ENCODE measurements at regions not wholly inside any gene's neighbourhood (a gene's known extent, or its start where the extent isn't known, plus 50 kb on each side); places are given as distances from the start of the nearest gene placed in this dataset.

- Histone ChIP-seq H3K9me3 (no peaks in the 10 kb centered on the region), H3K27me3 (peaks cover 0 to 5% (median 0%) of the 10 kb centered on the region in 9 donors), H3K27ac (no peak overlapping the region), H3K4me3 (no peak overlapping the region), H3K4me1 (no peaks in the 10 kb centered on the region), H3K36me3 (no peaks in the 10 kb centered on the region)
- intact Hi-C loops (cut with DNase I) = no loop called here
- no peak for TF ChIP-seq CTCF (IDR thresholded peaks at IDR 0.05)
- no peak for TF ChIP-seq POLR2A (IDR thresholded peaks at IDR 0.05)
- ATAC-seq (no peak), DNase-seq (no peak)
Observed at GRCh38 chr15:52963865-52964264, 173.7 kb upstream of the ONECUT1 start.

DNA sequence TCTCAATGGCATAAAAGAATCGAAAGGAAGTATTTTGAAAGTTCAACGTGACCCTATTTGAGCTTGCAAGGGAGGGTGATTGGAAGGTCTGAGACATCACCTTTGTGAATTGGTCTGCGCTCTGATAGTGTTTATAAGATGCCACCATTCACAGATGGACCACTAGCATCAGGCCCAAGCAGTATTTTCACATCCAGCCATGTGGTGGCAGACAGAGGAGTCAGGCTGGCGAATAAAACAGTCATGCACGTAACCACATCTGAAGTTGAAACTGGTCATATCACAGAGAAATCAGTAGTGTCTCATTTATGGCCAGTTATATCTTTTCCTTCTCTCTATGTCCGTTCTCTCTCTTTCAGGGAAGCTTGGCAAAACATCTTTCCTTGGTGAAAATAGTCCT lies 170.1 kb upstream of the ONECUT1 start:
- no peaks in the 10 kb centered on the region for H3K36me3 ChIP-seq
- intact Hi-C loops (cut with DNase I) = no loop called here
- no peak overlapping the region for H3K4me3 ChIP-seq
- H3K9me3 ChIP-seq = no peaks in the 10 kb centered on the region
- ATAC-seq = no peak
- no peak overlapping the region for H3K27ac ChIP-seq
- no peak for TF ChIP-seq POLR2A (IDR thresholded peaks at IDR 0.05)
- TF ChIP-seq CTCF (IDR thresholded peaks at IDR 0.05) = no peak
- H3K27me3 ChIP-seq = peaks cover 0 to 3% (median 0%) of the 10 kb centered on the region in 9 donors
- H3K4me1 ChIP-seq = no peaks in the 10 kb centered on the region
- WGBS, 4 donors = 73 to 79% (median 75%) methylated on average over 6 of the region's 6 CpGs
- no peak for DNase-seq

- ATAC-seq = no peak
- TF ChIP-seq CTCF (IDR thresholded peaks at IDR 0.05) (no peak), POLR2A (IDR thresholded peaks at IDR 0.05) (no peak)
- WGBS, 4 donors = 75 to 84% (median 82%) methylated on average over 2 of the region's 2 CpGs
- Histone ChIP-seq H3K9me3 (no peaks in the 10 kb centered on the region), H3K27me3 (peaks cover 0 to 4% (median 0%) of the 10 kb centered on the region in 9 donors), H3K4me1 (no peaks in the 10 kb centered on the region), H3K27ac (no peak overlapping the region), H3K36me3 (no peaks in the 10 kb centered on the region), H3K4me3 (no peak overlapping the region)
- intact Hi-C loops (cut with DNase I) = no loop called here
- no peak for DNase-seq
Observed at GRCh38 chr15:52943746-52944145, 153.6 kb upstream of the ONECUT1 start.

DNA sequence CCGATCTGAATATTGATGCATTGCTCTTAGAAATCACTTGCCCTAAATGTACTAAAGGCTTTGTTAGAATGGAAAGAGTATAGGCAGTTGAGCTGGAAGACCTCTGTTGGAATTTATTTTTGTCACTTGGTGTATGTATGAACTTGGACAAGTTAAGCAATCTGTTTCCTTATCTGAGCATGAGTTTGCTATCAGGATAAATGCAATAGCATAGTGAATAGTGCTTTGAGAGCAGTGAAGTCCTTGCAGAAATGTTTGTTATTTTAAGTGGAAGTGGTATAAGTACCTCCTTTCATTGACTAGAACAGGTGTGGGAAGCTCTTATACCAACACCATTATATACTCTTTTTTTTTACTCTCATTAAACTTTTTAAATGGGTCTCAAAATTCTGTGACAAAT lies 146.4 kb upstream of the ONECUT1 start:
- H3K27ac ChIP-seq = no peak overlapping the region
- no peaks in the 10 kb centered on the region for H3K4me1 ChIP-seq
- no peak for DNase-seq
- peaks cover 0 to 5% (median 0%) of the 10 kb centered on the region in 12 donors for H3K9me3 ChIP-seq
- no peak for TF ChIP-seq CTCF (IDR thresholded peaks at IDR 0.05)
- no peak for TF ChIP-seq POLR2A (IDR thresholded peaks at IDR 0.05)
- peaks cover 0 to 2% (median 0%) of the 10 kb centered on the region in 9 donors for H3K27me3 ChIP-seq
- WGBS, 4 donors = 79 to 94% (median 88%) methylated on average over 1 of the region's 1 CpG
- H3K4me3 ChIP-seq = no peak overlapping the region
- ATAC-seq = no peak
- no peaks in the 10 kb centered on the region for H3K36me3 ChIP-seq
- intact Hi-C loops (cut with DNase I) = no loop called here
